ENCODE measurements at regions not wholly inside any gene's neighbourhood (a gene's known extent, or its start where the extent isn't known, plus 50 kb on each side); places are given as distances from the start of the nearest gene placed in this dataset.

- TF ChIP-seq CTCF (IDR thresholded peaks at IDR 0.05; ENCODE audit: poor library complexity): no peak
- no peak for TF ChIP-seq EZH2 (IDR thresholded peaks at IDR 0.05; ENCODE audit: borderline replicate concordance)
These were observed 135.3 kb downstream of the ZNF467 start for GRCh38 chr7:149637911-149638565.
